NT2/D1 (cell line): ENCODE measurements at regions not wholly inside any gene's neighbourhood (a gene's known extent, or its start where the extent isn't known, plus 50 kb on each side); places are given as distances from the start of the nearest gene placed in this dataset.

ENCODE experiments used
- DNase-seq: peaks from one replicate; pipeline ENCODE4 v3.0.0-alpha.2; 2011; ENCODE audit warnings: low read depth, low spot score
- H3K27me3 ChIP-seq: 2 replicates; pipeline ENCODE4 v1.6.0; 2011; ENCODE audit warnings: mild to moderate bottlenecking; ENCODE audit not compliant: insufficient read length, insufficient read depth
- H3K36me3 ChIP-seq: 2 replicates; pipeline ENCODE4 v1.6.1; 2011; ENCODE audit warnings: mild to moderate bottlenecking, low read length, mixed read lengths; ENCODE audit not compliant: insufficient read depth, insufficient read length
- H3K4me1 ChIP-seq: 2 replicates; pipeline ENCODE4 v1.5.1; 2011; ENCODE audit not compliant: insufficient read depth, insufficient read length
- H3K4me3 ChIP-seq: 2 replicates; pipeline ENCODE4 v1.5.1; 2011; ENCODE audit warnings: low read depth; ENCODE audit not compliant: insufficient read length
- H3K9ac ChIP-seq: 2 replicates; pipeline ENCODE4 v1.6.0; 2011; ENCODE audit warnings: low read depth; ENCODE audit not compliant: insufficient read length
- H3K9me3 ChIP-seq: 2 replicates; pipeline ENCODE4 v1.5.1; 2011; ENCODE audit warnings: mild to moderate bottlenecking, low read length; ENCODE audit not compliant: insufficient read depth
- SUZ12 ChIP-seq: IDR thresholded peaks from 2 replicates; pipeline ENCODE4 v1.6.1; 2011; ENCODE audit not compliant: insufficient read length, insufficient read depth; ENCODE audit errors: extremely low read depth
- YY1 ChIP-seq: IDR thresholded peaks from 2 replicates; pipeline ENCODE4 v1.6.1; 2011; ENCODE audit not compliant: insufficient read length, insufficient read depth
- ZNF274 ChIP-seq: IDR thresholded peaks from 2 replicates; pipeline ENCODE4 v1.6.1; 2011; ENCODE audit warnings: mild to moderate bottlenecking, low read depth, low read length

DNA sequence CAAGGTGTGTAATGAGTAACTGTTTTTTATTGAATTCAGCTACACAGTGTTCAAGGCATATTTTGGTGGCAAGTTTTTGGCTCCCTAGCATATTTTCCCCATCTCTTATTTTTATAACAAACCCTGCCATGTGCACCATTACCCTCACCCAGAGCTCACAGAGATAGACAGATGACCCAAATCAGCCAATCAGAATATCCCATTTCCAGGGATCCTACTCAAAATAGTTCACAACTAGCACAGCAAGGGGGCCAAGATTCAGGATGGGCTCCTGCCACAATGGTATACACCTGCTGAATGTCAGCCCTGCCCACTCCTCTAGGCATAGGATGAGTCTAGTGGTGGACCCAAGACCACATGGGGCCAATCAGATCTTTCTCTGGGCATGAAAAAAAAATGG, 78.8 kb upstream of the SETMAR start:
- Histone ChIP-seq H3K4me1 (no peaks in the 10 kb centered on the region), H3K36me3 (no peaks in the 10 kb centered on the region)

DNA sequence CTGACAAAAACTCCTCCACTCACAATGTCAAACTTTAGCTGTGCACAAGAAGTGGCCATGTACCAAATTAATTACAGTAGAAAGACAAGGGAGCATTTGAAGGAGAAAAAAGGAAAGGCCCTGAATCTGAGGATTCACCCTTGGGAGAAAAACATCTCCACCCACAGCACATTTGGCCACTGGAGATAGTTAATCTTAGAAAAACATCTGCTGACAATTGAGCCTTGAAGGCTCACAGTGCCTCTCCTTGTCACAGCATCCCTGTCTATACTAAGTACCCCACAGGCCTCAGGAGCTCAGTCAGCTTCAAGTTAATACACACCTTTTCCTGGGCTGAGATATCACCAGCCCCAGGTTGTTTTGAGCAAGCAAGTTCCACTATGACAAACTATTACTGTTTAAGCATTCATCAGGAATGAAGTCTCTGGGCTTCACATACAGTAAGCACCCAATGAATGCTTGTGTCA, 78.1 kb upstream of the SETMAR start:
- Histone ChIP-seq H3K36me3 (no peaks in the 10 kb centered on the region), H3K4me3 (no peak overlapping the region), H3K9ac (no peak overlapping the region), H3K27me3 (no peaks in the 10 kb centered on the region), H3K4me1 (no peaks in the 10 kb centered on the region), H3K9me3 (no peaks in the 10 kb centered on the region)
- TF ChIP-seq ZNF274 = no peak
- TF ChIP-seq YY1 = no peak
- no peak for TF ChIP-seq SUZ12
- no peak for DNase-seq

More for the DNA sequence above, 78.8 kb upstream of the SETMAR start:
- H3K27me3 ChIP-seq = no peaks in the 10 kb centered on the region
- H3K9ac ChIP-seq = no peak overlapping the region
- TF ChIP-seq SUZ12 = no peak
- TF ChIP-seq YY1 = no peak
- TF ChIP-seq ZNF274 = no peak
- H3K4me3 ChIP-seq = no peak overlapping the region
- H3K9me3 ChIP-seq = no peaks in the 10 kb centered on the region
- no peak for DNase-seq

DNA sequence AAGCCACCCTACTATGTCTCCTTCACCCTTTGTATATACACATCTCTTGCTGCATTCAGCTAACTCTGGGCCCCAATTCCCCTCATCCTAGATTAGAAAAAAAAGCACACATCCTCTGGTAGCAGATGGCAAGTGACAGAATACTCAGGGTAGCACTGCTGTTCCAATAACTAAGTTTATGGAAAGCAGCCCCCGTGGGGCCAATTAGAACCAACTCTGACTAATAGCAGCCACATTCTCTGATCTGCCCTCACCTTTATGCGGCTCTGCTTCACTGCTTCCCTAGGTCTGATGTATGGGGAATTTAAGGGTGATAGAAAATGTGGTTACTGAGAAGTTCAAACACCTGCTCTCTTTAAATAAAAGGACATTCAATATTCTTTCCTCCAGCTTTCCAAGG, 74.9 kb upstream of the SETMAR start:
- no peaks in the 10 kb centered on the region for H3K9me3 ChIP-seq
- H3K36me3 ChIP-seq = no peaks in the 10 kb centered on the region
- TF ChIP-seq YY1 (no peak), SUZ12 (no peak), ZNF274 (no peak)
- no peaks in the 10 kb centered on the region for H3K27me3 ChIP-seq
- DNase-seq = no peak
- no peak overlapping the region for H3K4me3 ChIP-seq
- H3K9ac ChIP-seq = no peak overlapping the region
- no peaks in the 10 kb centered on the region for H3K4me1 ChIP-seq

DNA sequence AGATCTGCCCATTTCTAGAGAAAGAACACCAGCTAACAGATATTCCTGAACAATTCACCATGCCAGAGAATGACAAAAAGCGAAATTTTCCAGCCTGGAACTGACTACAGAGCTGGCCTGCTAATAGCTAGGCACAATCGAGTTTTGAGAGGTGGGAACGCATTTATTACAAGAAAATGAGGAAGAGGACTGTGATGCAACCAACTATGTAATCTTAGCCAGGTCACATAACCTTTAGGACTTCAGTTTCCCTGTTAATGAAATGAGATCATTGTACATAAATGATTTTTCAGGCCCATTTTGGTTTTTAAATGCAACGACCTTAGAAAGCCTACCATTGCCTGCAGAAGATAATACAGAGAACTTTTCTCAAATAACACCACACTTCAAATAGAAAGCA, 72.1 kb upstream of the SETMAR start:
- H3K27me3 ChIP-seq = no peaks in the 10 kb centered on the region
- H3K4me3 ChIP-seq = no peak overlapping the region
- H3K36me3 ChIP-seq = no peaks in the 10 kb centered on the region
- no peak overlapping the region for H3K9ac ChIP-seq
- TF ChIP-seq ZNF274 (no peak), YY1 (no peak), SUZ12 (no peak)
- DNase-seq = no peak
- H3K4me1 ChIP-seq = no peaks in the 10 kb centered on the region
- H3K9me3 ChIP-seq = no peaks in the 10 kb centered on the region

DNA sequence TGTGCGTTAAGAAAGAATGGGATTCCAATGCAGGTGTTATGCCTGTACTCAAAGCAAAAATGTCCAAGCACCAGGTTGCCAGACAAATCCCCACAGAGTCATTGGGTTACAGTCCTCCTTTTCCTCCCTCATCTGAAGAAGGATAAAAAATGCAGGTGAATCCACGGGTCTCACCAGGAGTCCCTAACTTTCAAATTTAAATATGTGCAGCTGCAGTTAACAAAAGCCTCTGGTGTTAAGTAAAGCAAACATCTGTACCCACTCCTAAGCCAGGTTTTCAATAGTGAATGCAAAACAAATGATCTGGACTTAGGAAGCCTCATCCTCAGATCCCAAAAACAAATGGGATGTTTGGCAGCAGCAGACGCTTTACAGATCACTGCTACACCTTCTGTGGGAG, 70.4 kb upstream of the SETMAR start:
- no peak overlapping the region for H3K4me3 ChIP-seq
- no peaks in the 10 kb centered on the region for H3K4me1 ChIP-seq
- H3K9me3 ChIP-seq = no peaks in the 10 kb centered on the region
- no peaks in the 10 kb centered on the region for H3K27me3 ChIP-seq
- H3K36me3 ChIP-seq = no peaks in the 10 kb centered on the region
- H3K9ac ChIP-seq = no peak overlapping the region
- no peak for TF ChIP-seq ZNF274
- TF ChIP-seq SUZ12 = no peak
- TF ChIP-seq YY1 = no peak
- no peak for DNase-seq

DNA sequence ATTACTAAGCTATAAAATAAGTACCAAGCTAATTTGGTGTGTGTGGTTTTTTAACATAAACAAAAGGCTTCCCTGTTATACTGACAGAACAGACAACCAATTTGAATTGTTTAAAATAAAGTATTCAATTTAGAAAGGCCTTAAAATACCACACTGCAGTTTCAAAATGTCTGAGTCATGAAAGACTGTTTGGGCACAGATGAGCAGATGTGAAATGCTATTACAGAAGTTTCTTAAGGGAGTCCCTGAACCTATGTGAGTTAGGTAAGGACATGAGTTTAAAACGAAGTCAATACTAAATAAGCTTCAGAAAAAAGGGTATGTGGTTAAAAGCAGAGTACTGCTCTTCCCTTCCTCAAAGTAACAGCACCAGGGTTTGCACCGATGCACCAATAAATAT, 69.7 kb upstream of the SETMAR start:
- H3K4me1 ChIP-seq = no peaks in the 10 kb centered on the region
- no peak for TF ChIP-seq YY1
- no peak for TF ChIP-seq SUZ12
- TF ChIP-seq ZNF274 = no peak
- H3K36me3 ChIP-seq = no peaks in the 10 kb centered on the region
- H3K4me3 ChIP-seq = no peak overlapping the region
- no peak for DNase-seq
- H3K9ac ChIP-seq = no peak overlapping the region
- H3K9me3 ChIP-seq = no peaks in the 10 kb centered on the region
- H3K27me3 ChIP-seq = no peaks in the 10 kb centered on the region

DNA sequence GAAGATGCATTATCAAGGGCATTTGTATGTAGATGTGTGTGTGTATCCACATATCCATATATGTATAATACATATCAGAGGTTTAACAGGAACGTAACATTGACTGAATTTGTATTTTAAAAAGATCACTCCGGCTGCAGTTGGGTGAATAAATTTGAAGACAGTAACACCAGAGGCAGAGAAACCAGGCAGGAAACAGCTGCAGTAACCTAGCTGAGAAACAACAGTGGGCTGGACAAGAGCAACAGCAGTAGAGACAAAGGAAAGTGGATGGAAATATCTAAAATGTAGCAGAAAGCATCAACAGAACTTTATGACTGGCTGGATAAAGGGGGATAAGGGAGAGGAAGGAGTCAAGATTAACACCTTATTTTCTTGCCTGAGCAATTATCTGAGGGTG, 68.3 kb upstream of the SETMAR start:
- no peaks in the 10 kb centered on the region for H3K4me1 ChIP-seq
- H3K9me3 ChIP-seq = no peaks in the 10 kb centered on the region
- H3K36me3 ChIP-seq = no peaks in the 10 kb centered on the region
- TF ChIP-seq ZNF274 (no peak), SUZ12 (no peak), YY1 (no peak)
- no peak overlapping the region for H3K9ac ChIP-seq
- no peaks in the 10 kb centered on the region for H3K27me3 ChIP-seq
- DNase-seq = no peak
- H3K4me3 ChIP-seq = no peak overlapping the region

DNA sequence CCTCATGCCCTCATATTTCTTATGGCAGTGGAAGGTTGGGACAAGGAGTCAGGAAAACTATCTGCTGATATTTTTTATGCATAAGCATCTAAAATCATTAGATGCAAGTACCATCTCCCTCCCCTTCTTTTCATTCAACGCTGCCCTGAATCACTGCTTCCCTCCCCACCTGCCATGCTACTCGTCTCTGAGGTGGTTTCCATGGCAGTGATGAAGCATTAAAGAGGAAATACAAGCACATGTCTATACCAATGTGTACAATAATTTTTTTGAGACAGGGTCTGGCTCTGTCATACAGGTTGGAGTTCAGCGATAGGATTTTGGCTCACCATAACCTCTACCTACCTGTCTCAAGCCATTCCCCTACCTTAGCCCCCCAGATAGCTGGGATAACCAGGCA, 67.5 kb upstream of the SETMAR start:
- H3K36me3 ChIP-seq = no peaks in the 10 kb centered on the region

More for the DNA sequence above, 67.5 kb upstream of the SETMAR start:
- DNase-seq = no peak
- no peaks in the 10 kb centered on the region for H3K9me3 ChIP-seq
- H3K27me3 ChIP-seq = no peaks in the 10 kb centered on the region
- no peaks in the 10 kb centered on the region for H3K4me1 ChIP-seq
- H3K4me3 ChIP-seq = no peak overlapping the region
- no peak overlapping the region for H3K9ac ChIP-seq
- TF ChIP-seq SUZ12 = no peak
